Progenitor cell of endocrine pancreas (in vitro differentiated cells): ENCODE measurements at regions not wholly inside any gene's neighbourhood (a gene's known extent, or its start where the extent isn't known, plus 50 kb on each side); places are given as distances from the start of the nearest gene placed in this dataset.

Experiments
- DNase-seq: peaks from one replicate; pipeline ENCODE4 v3.0.0; 2021; ENCODE audit warnings: low spot score; ENCODE audit not compliant: unreplicated experiment
- H3K27ac Mint-ChIP-seq: 2 replicates; pipeline ENCODE4 v1.8.0; 2021; ENCODE audit warnings: mild to moderate bottlenecking, moderate library complexity, mixed read lengths
- H3K27me3 Mint-ChIP-seq: 2 replicates; pipeline ENCODE4 v1.8.0; 2021; ENCODE audit warnings: mixed read lengths
- H3K36me3 Mint-ChIP-seq: 2 replicates; pipeline ENCODE4 v1.8.0; 2022; ENCODE audit warnings: mixed read lengths; ENCODE audit not compliant: insufficient read depth
- H3K4me1 Mint-ChIP-seq: 2 replicates; pipeline ENCODE4 v1.8.0; 2021; ENCODE audit warnings: low read depth, mixed read lengths
- H3K4me3 Mint-ChIP-seq: 2 replicates; pipeline ENCODE4 v1.8.0; 2021; ENCODE audit warnings: low read depth, mild to moderate bottlenecking, moderate library complexity, mixed read lengths
- H3K9me3 Mint-ChIP-seq: 2 replicates; pipeline ENCODE4 v1.8.0; 2021; ENCODE audit warnings: low read depth, mixed read lengths
- CTCF ChIP-seq: fragments of 200-600 bp; sonication (generic); IDR thresholded peaks from one replicate; pipeline ENCODE4 v1.5.0; 2021; ENCODE audit warnings: antibody characterized with exemption, mild to moderate bottlenecking; ENCODE audit not compliant: unreplicated experiment

- no peak for DNase-seq
- Mint-ChIP-seq H3K27me3 (no peaks in the 10 kb centered on the region), H3K4me1 (peaks cover 2% of the 10 kb centered on the region), H3K27ac (no peak overlapping the region), H3K9me3 (peaks cover 3% of the 10 kb centered on the region), H3K4me3 (no peak overlapping the region), H3K36me3 (no peaks in the 10 kb centered on the region)
- TF ChIP-seq CTCF, result no peak
These were observed 150.5 kb upstream of the POU1F1 start for GRCh38 chr3:87426918-87427317.

- TF ChIP-seq CTCF, result no peak
- Mint-ChIP-seq H3K27ac (no peak overlapping the region), H3K4me3 (no peak overlapping the region)
These were observed 148.7 kb upstream of the POU1F1 start for GRCh38 chr3:87425056-87425455.

GRCh38 chr3:87423336-87423735 lies 147.0 kb upstream of the POU1F1 start:
- H3K4me1 Mint-ChIP-seq, result peaks cover under 1% of the 10 kb centered on the region
- no peak overlapping the region for H3K27ac Mint-ChIP-seq
- H3K36me3 Mint-ChIP-seq, result no peaks in the 10 kb centered on the region
- H3K27me3 Mint-ChIP-seq, result no peaks in the 10 kb centered on the region
- TF ChIP-seq CTCF, result no peak
- DNase-seq, result no peak
- H3K9me3 Mint-ChIP-seq, result no peaks in the 10 kb centered on the region
- H3K4me3 Mint-ChIP-seq, result no peak overlapping the region

More at GRCh38 chr3:87425056-87425455, 148.7 kb upstream of the POU1F1 start:
- Mint-ChIP-seq H3K27me3 (no peaks in the 10 kb centered on the region), H3K4me1 (peaks cover 2% of the 10 kb centered on the region), H3K36me3 (no peaks in the 10 kb centered on the region), H3K9me3 (no peaks in the 10 kb centered on the region)
- DNase-seq, result no peak

GRCh38 chr3:87422333-87422732 lies 145.9 kb upstream of the POU1F1 start:
- H3K36me3 Mint-ChIP-seq, result no peaks in the 10 kb centered on the region
- no peak for TF ChIP-seq CTCF
- no peak overlapping the region for H3K27ac Mint-ChIP-seq
- no peak overlapping the region for H3K4me3 Mint-ChIP-seq
- no peak for DNase-seq
- H3K9me3 Mint-ChIP-seq, result no peaks in the 10 kb centered on the region
- H3K27me3 Mint-ChIP-seq, result no peaks in the 10 kb centered on the region
- H3K4me1 Mint-ChIP-seq, result no peaks in the 10 kb centered on the region

- DNase-seq, result no peak
- no peak overlapping the region for H3K4me3 Mint-ChIP-seq
- no peaks in the 10 kb centered on the region for H3K27me3 Mint-ChIP-seq
- H3K36me3 Mint-ChIP-seq, result no peaks in the 10 kb centered on the region
- peaks cover 9% of the 10 kb centered on the region for H3K9me3 Mint-ChIP-seq
- no peak for TF ChIP-seq CTCF
- no peak overlapping the region for H3K27ac Mint-ChIP-seq
- no peaks in the 10 kb centered on the region for H3K4me1 Mint-ChIP-seq
These were observed 143.8 kb upstream of the POU1F1 start for GRCh38 chr3:87420171-87420570.
